ENCODE measurements at regions not wholly inside any gene's neighbourhood (a gene's known extent, or its start where the extent isn't known, plus 50 kb on each side); places are given as distances from the start of the nearest gene placed in this dataset.

DNA sequence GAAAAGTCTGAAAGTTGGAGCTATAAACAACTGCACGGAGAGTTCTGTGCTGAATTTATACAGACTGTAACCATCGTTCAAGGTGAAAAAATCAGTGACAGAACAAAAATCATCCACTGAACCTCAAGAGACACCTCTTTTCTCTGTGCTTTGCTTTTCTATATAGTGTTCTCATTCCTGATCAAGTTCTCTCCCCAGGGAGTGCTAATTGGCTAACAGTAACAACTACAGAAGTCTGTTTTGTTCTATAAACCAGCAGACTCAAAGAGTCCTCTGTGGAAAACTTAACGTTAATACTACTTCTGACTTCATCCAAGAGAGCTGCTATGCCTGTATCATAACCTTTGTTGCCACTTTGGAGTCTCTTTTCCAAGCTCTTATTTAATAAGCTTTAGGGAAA is 1388.3 kb upstream of the C9orf72 start:
- H3K4me1 ChIP-seq (ENCODE audit: control insufficient read depth, insufficient read depth, low read length), result no peaks in the 10 kb centered on the region
- BruUV-seq (replicated peaks), result no TSS peak
- no peak overlapping the region for H3K27ac ChIP-seq (ENCODE audit: control insufficient read depth, insufficient read depth)
- ATAC-seq, result no peak
- RAD21 ChIA-PET (ENCODE audit: unreplicated experiment), result no interaction called here
- H2AFZ ChIP-seq (ENCODE audit: control insufficient read depth, low read depth, low read length), result no peak overlapping the region
- intact Hi-C loops (cut with micrococcal nuclease; ENCODE audit: unreplicated experiment) (no loop called here), in situ Hi-C loops (cut with MboI) (no loop called here)
- CTCF ChIA-PET, result interaction anchor here (0.5 to 1.1 kb wide), 3 partner anchors 9 to 787 kb away, joined by 3 to 4 read pairs (median 3); no protein-coding TSS in a partner anchor
- H3K9me3 ChIP-seq (replicated peaks; ENCODE audit: control insufficient read depth, insufficient read depth, low read length), result no peaks in the 10 kb centered on the region
- 29% methylated on average over 3 of the region's 3 CpGs for WGBS (ENCODE audit: insufficient coverage, insufficient replicate concordance, low lambda C conversion rate, missing lambda C conversion rate)
- no peak for FAIRE-seq
- no peaks in the 10 kb centered on the region for H3K79me2 ChIP-seq (ENCODE audit: control insufficient read depth, insufficient read depth, low read length)
- SMC1A ChIA-PET (ENCODE audit: uncharacterized antibody, unreplicated experiment), result no interaction called here
- no peak overlapping the region for H3K4me2 ChIP-seq (ENCODE audit: control insufficient read depth, insufficient read depth)
- POLR2A ChIA-PET, result no interaction called here
- no peak overlapping the region for H3K4me3 ChIP-seq
- no peaks in the 10 kb centered on the region for H4K20me1 ChIP-seq (ENCODE audit: control insufficient read depth, insufficient read depth)
- H3K36me3 ChIP-seq (ENCODE audit: control insufficient read depth in 2 of 2, insufficient read depth in 2 of 2, low read length in 1 of 2), result no peaks in the 10 kb centered on the region
- H3K27me3 ChIP-seq (replicated peaks in 1 of 2; ENCODE audit: control insufficient read depth in 2 of 2, insufficient read depth in 2 of 2, low read length in 1 of 2), result no peaks in the 10 kb centered on the region
- TF ChIP-seq SIX5 (IDR thresholded peaks at IDR 0.05; ENCODE audit: low read depth, low read length, severe bottlenecking) (no peak), MYB (IDR thresholded peaks at IDR 0.05; ENCODE audit: borderline replicate concordance, low read depth, low read length) (no peak), ZNF217 (IDR thresholded peaks at IDR 0.05) (no peak)
- no peak overlapping the region for H3K9ac ChIP-seq (ENCODE audit: control insufficient read depth, insufficient read depth, low read length)
- DNase-seq (ENCODE audit: low read depth, low spot score), result no peak

- ChIA-PET SMC1A (ENCODE audit: uncharacterized antibody, unreplicated experiment) (no interaction called here), POLR2A (no interaction called here), RAD21 (ENCODE audit: unreplicated experiment) (no interaction called here), CTCF (no interaction called here)
- no peak for DNase-seq (ENCODE audit: low read depth, low spot score)
- Histone ChIP-seq H4K20me1 (ENCODE audit: control insufficient read depth, insufficient read depth) (no peaks in the 10 kb centered on the region), H3K36me3 (ENCODE audit: control insufficient read depth in 2 of 2, insufficient read depth in 2 of 2, low read length in 1 of 2) (no peaks in the 10 kb centered on the region), H2AFZ (ENCODE audit: control insufficient read depth, low read depth, low read length) (no peak overlapping the region), H3K4me2 (ENCODE audit: control insufficient read depth, insufficient read depth) (no peak overlapping the region), H3K9me3 (replicated peaks; ENCODE audit: control insufficient read depth, insufficient read depth, low read length) (no peaks in the 10 kb centered on the region), H3K4me3 (no peak overlapping the region), H3K9ac (ENCODE audit: control insufficient read depth, insufficient read depth, low read length) (no peak overlapping the region), H3K27me3 (replicated peaks in 1 of 2; ENCODE audit: control insufficient read depth in 2 of 2, insufficient read depth in 2 of 2, low read length in 1 of 2) (no peaks in the 10 kb centered on the region), H3K27ac (ENCODE audit: control insufficient read depth, insufficient read depth) (no peak overlapping the region), H3K4me1 (ENCODE audit: control insufficient read depth, insufficient read depth, low read length) (no peaks in the 10 kb centered on the region), H3K79me2 (ENCODE audit: control insufficient read depth, insufficient read depth, low read length) (no peaks in the 10 kb centered on the region)
- FAIRE-seq, result no peak
- intact Hi-C loops (cut with micrococcal nuclease; ENCODE audit: unreplicated experiment) (no loop called here), in situ Hi-C loops (cut with MboI) (no loop called here)
- no peak for ATAC-seq
- BruUV-seq (replicated peaks), result no TSS peak
- TF ChIP-seq SMAD1 (IDR thresholded peaks at IDR 0.05; ENCODE audit: low read depth, partially characterized antibody), result no peak
- no peak for TF ChIP-seq EZH2 (IDR thresholded peaks at IDR 0.05; ENCODE audit: borderline replicate concordance, control insufficient read depth, low read depth, low read length)
- TF ChIP-seq IRF5 (IDR thresholded peaks at IDR 0.05; ENCODE audit: borderline replicate concordance), result no peak
- TF ChIP-seq MEF2B (IDR thresholded peaks at IDR 0.05; ENCODE audit: partially characterized antibody, poor library complexity, severe bottlenecking), result no peak
- TF ChIP-seq MYC (IDR thresholded peaks at IDR 0.05; ENCODE audit: insufficient read depth, insufficient read length, insufficient replicate concordance, low read length, severe bottlenecking), result no peak
- TF ChIP-seq JUNB (IDR thresholded peaks at IDR 0.05), result no peak
- TF ChIP-seq ZBTB40 (IDR thresholded peaks at IDR 0.05; ENCODE audit: borderline replicate concordance), result no peak
- TF ChIP-seq ZNF384 (IDR thresholded peaks at IDR 0.05; ENCODE audit: borderline replicate concordance, low read depth, low read length), result no peak
- TF ChIP-seq SREBF1 (IDR thresholded peaks at IDR 0.05; ENCODE audit: low read length), result no peak
Observed at GRCh38 chr9:28967226-28967625, 1393.9 kb upstream of the C9orf72 start.
